HG02981 (cell line): ENCODE measurements at regions not wholly inside any gene's neighbourhood (a gene's known extent, or its start where the extent isn't known, plus 50 kb on each side); places are given as distances from the start of the nearest gene placed in this dataset.

Experiments used
- ATAC-seq: cut with Tn5 transposase; IDR thresholded peaks from one replicate; pipeline ENCODE4 v1.9.1; 2021; ENCODE audit warnings: mild to moderate bottlenecking, moderate library complexity; ENCODE audit not compliant: unreplicated experiment

DNA sequence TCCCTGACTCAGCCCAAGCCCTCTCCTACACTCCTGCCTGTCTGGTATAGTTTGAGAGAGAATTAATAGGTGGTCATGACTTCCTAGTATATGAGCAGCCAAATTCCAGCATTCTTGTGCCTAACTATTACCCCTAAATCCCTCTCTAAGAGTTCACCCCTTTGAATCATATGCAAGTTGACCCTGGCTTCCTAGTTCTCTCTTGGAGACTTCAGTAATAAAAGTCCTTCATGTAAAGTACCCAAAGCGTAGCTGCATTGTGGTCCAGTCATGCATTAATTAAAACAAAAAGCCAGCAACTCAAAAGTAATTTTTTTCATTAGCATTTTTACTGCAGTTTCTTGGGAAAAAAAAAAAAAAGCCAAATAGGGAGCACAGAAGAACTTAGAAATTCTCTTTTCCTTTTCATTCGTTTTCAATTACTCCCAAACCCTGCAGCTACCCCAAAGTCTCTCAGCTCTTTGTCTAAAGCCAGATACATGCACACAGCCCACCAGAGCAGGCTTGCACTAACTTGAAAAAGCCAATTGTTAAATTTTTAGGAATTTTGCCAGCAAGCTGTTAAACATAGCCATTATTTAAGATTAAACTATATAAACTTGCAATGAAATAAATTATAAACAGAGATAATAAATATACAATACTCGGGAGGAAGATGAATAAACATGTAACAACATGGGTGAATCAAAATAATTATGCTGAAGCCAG, 50.1 kb upstream of the STT3B start:
- ATAC-seq: no peak
